Panc1 (cell line): ENCODE measurements at regions not wholly inside any gene's neighbourhood (a gene's known extent, or its start where the extent isn't known, plus 50 kb on each side); places are given as distances from the start of the nearest gene placed in this dataset.

Experiments
- ATAC-seq: fragments of 200-7000 bp; cut with Tn5 transposase; 2 replicates; pipeline ENCODE4 v1.9.1; 2020; ENCODE audit warnings: mild to moderate bottlenecking, moderate library complexity
- BruUV-seq: library from RNA; stranded (reverse); fragments of 400-500 nt; replicated peaks from 2 replicates; lab custom pipeline; 2021; lab: Mats Ljungman, UMichigan
- CTCF ChIA-PET: fragments of 300-600 bp; sonication (Branson Sonifier 250); formaldehyde crosslinking; loops from one replicate; lab custom pipeline; 2022; ENCODE audit warnings: antibody characterized with exemption; lab: Charles Lee
- POLR2A ChIA-PET: fragments of 300-600 bp; sonication (Branson Sonifier 250); formaldehyde crosslinking; loops from one replicate; lab custom pipeline; 2022; ENCODE audit warnings: antibody characterized with exemption; lab: Charles Lee
- DNase-seq: peaks from one replicate; pipeline ENCODE4 v3.0.0-alpha.2; 2010; ENCODE audit warnings: low read depth, low spot score
- H3K27ac ChIP-seq: 2 replicates; pipeline ENCODE4 v1.5.1; 2011; ENCODE audit warnings: mild to moderate bottlenecking, low read length, inconsistent platforms
- H3K27me3 ChIP-seq: fragments of 200-500 bp; sonication (Bioruptor generic); 2 replicates; pipeline ENCODE4 v1.6.0; 2014; ENCODE audit warnings: low read length, inconsistent platforms; ENCODE audit not compliant: control insufficient read depth, insufficient read depth
- H3K36me3 ChIP-seq: fragments of 200-500 bp; sonication (Bioruptor generic); 2 replicates; pipeline ENCODE4 v1.5.1; 2014; ENCODE audit warnings: inconsistent platforms, mild to moderate bottlenecking, low read length, moderate library complexity; ENCODE audit not compliant: control insufficient read depth, insufficient read depth
- H3K4me1 ChIP-seq: 2 replicates; pipeline ENCODE4 v1.5.1; 2011; ENCODE audit warnings: inconsistent platforms, mild to moderate bottlenecking, low read length, moderate library complexity; ENCODE audit not compliant: control insufficient read depth, insufficient read depth
- H3K4me3 ChIP-seq, 2 experiments: 2 replicates each; pipeline ENCODE4 v1.5.1; 2011 to 2012; ENCODE audit warnings: low read depth in 2 of 2, low read length in 2 of 2, mild to moderate bottlenecking in 2 of 2, inconsistent platforms in 1 of 2, moderate library complexity in 1 of 2
- H3K9me3 ChIP-seq: fragments of 200-500 bp; sonication (Bioruptor generic); 2 replicates; pipeline ENCODE4 v1.5.1; 2014; ENCODE audit warnings: low read depth, mild to moderate bottlenecking, inconsistent platforms, low read length, moderate library complexity; ENCODE audit not compliant: control insufficient read depth, insufficient read depth
- POLR2AphosphoS5 ChIP-seq: IDR thresholded peaks from 2 replicates; pipeline ENCODE4 v1.6.1; 2012; ENCODE audit warnings: mild to moderate bottlenecking, low read depth, low read length, moderate library complexity
- SIN3A ChIP-seq: IDR thresholded peaks from 2 replicates; pipeline ENCODE4 v1.6.1; 2012; ENCODE audit warnings: low read depth, mild to moderate bottlenecking, low read length, moderate library complexity, borderline replicate concordance; ENCODE audit not compliant: insufficient read depth
- TCF7L2 ChIP-seq: IDR thresholded peaks from 2 replicates; pipeline ENCODE4 v1.6.1; 2011; ENCODE audit warnings: mild to moderate bottlenecking, low read depth, low read length, inconsistent platforms
- in situ Hi-C: cut with HindIII; loops from 2 replicates; pipeline ENCODE4 v1.10.0; 2016; ENCODE audit warnings: low sequenced_read_pairs, low pct_unique_long_range_greater_than_20kb
- intact Hi-C: fragments of 100-400 bp; cut with micrococcal nuclease; formaldehyde crosslinking; loops from one replicate; pipeline ENCODE4 v1.10.0; 2022; ENCODE audit not compliant: unreplicated experiment
- TF ChIP-seq, protein P1 (sequence below), 2 experiments: IDR thresholded peaks; 2 replicates each; pipeline ENCODE4 v1.6.1; 2011 to 2012; ENCODE audit warnings: low read depth in 2 of 2, control low read depth in 1 of 2, low read length in 1 of 2, mild to moderate bottlenecking in 1 of 2, moderate library complexity in 1 of 2; ENCODE audit not compliant: insufficient read depth in 1 of 2
- TF ChIP-seq, protein P2 (sequence below): fragments of 450-650 bp; IDR thresholded peaks from 2 replicates; pipeline ENCODE4 v1.5.1; 2017; ENCODE audit warnings: mild to moderate bottlenecking

GRCh38 chr14:49250517-49250916 is 335.7 kb downstream of the RPS29 start:
- Histone ChIP-seq H3K27ac (no peak overlapping the region), H3K4me3 (no peak overlapping the region), H3K4me1 (no peaks in the 10 kb centered on the region), H3K36me3 (no peaks in the 10 kb centered on the region), H3K27me3 (no peaks in the 10 kb centered on the region), H3K9me3 (no peaks in the 10 kb centered on the region)
- POLR2A ChIA-PET, result no interaction called here
- CTCF ChIA-PET, result no interaction called here
- BruUV-seq, result no TSS peak
- DNase-seq (no peak), ATAC-seq (no peak)
- intact Hi-C loops (no loop called here), in situ Hi-C loops (no loop called here)
- TF ChIP-seq, protein P1, sequence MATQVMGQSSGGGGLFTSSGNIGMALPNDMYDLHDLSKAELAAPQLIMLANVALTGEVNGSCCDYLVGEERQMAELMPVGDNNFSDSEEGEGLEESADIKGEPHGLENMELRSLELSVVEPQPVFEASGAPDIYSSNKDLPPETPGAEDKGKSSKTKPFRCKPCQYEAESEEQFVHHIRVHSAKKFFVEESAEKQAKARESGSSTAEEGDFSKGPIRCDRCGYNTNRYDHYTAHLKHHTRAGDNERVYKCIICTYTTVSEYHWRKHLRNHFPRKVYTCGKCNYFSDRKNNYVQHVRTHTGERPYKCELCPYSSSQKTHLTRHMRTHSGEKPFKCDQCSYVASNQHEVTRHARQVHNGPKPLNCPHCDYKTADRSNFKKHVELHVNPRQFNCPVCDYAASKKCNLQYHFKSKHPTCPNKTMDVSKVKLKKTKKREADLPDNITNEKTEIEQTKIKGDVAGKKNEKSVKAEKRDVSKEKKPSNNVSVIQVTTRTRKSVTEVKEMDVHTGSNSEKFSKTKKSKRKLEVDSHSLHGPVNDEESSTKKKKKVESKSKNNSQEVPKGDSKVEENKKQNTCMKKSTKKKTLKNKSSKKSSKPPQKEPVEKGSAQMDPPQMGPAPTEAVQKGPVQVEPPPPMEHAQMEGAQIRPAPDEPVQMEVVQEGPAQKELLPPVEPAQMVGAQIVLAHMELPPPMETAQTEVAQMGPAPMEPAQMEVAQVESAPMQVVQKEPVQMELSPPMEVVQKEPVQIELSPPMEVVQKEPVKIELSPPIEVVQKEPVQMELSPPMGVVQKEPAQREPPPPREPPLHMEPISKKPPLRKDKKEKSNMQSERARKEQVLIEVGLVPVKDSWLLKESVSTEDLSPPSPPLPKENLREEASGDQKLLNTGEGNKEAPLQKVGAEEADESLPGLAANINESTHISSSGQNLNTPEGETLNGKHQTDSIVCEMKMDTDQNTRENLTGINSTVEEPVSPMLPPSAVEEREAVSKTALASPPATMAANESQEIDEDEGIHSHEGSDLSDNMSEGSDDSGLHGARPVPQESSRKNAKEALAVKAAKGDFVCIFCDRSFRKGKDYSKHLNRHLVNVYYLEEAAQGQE (IDR thresholded peaks at IDR 0.05; ENCODE audit: insufficient read depth in 1 of 2, low read depth in 2 of 2, low read length in 1 of 2), result no peak
- no peak for TF ChIP-seq SIN3A

- H3K9me3 ChIP-seq, result no peaks in the 10 kb centered on the region
- CTCF ChIA-PET, result no interaction called here
Measured at GRCh38 chr14:49250109-49250508, 336.1 kb downstream of the RPS29 start.

More at GRCh38 chr14:49250109-49250508, 336.1 kb downstream of the RPS29 start:
- TF ChIP-seq, protein P2, sequence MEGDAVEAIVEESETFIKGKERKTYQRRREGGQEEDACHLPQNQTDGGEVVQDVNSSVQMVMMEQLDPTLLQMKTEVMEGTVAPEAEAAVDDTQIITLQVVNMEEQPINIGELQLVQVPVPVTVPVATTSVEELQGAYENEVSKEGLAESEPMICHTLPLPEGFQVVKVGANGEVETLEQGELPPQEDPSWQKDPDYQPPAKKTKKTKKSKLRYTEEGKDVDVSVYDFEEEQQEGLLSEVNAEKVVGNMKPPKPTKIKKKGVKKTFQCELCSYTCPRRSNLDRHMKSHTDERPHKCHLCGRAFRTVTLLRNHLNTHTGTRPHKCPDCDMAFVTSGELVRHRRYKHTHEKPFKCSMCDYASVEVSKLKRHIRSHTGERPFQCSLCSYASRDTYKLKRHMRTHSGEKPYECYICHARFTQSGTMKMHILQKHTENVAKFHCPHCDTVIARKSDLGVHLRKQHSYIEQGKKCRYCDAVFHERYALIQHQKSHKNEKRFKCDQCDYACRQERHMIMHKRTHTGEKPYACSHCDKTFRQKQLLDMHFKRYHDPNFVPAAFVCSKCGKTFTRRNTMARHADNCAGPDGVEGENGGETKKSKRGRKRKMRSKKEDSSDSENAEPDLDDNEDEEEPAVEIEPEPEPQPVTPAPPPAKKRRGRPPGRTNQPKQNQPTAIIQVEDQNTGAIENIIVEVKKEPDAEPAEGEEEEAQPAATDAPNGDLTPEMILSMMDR, result no peak
- TF ChIP-seq POLR2AphosphoS5 (no peak), SIN3A (no peak), TCF7L2 (no peak)
- TF ChIP-seq, protein P1 (IDR thresholded peaks at IDR 0.05; ENCODE audit: insufficient read depth in 1 of 2, low read depth in 2 of 2, low read length in 1 of 2), result no peak
- in situ Hi-C loops (no loop called here), intact Hi-C loops (no loop called here)
- no peaks in the 10 kb centered on the region for H3K4me1 ChIP-seq
- no peaks in the 10 kb centered on the region for H3K36me3 ChIP-seq
- H3K27me3 ChIP-seq, result no peaks in the 10 kb centered on the region
- no peak overlapping the region for H3K4me3 ChIP-seq
- H3K27ac ChIP-seq, result no peak overlapping the region
- DNase-seq (no peak), ATAC-seq (no peak)
- BruUV-seq, result no TSS peak
- POLR2A ChIA-PET, result no interaction called here
